Fibroblast of lung (primary cell): ENCODE measurements at regions not wholly inside any gene's neighbourhood (a gene's known extent, or its start where the extent isn't known, plus 50 kb on each side); places are given as distances from the start of the nearest gene placed in this dataset.
A peak's percentile ranks its signal among the peaks of the same experiment; 100 is the strongest.

Source experiments
- DNase-seq, 2 donors: peaks; one replicate each; pipeline versions ENCODE4 v3.0.0 to v3.0.0-alpha.2; 2010; ENCODE audit warnings: low read depth in 2 of 2
- H2AFZ ChIP-seq: 2 replicates; pipeline ENCODE4 v1.5.1; 2012; ENCODE audit warnings: low read length, control low read depth, inconsistent platforms
- H3K27ac ChIP-seq: 2 replicates; pipeline ENCODE4 v1.5.1; 2011; ENCODE audit warnings: low read length, control low read depth; ENCODE audit not compliant: insufficient read depth
- H3K27me3 ChIP-seq: 2 replicates; pipeline ENCODE4 v1.5.1; 2011; ENCODE audit warnings: mild to moderate bottlenecking, low read length; ENCODE audit not compliant: control insufficient read depth, insufficient read depth
- H3K36me3 ChIP-seq: 2 replicates; pipeline ENCODE4 v1.5.1; 2011; ENCODE audit warnings: low read length; ENCODE audit not compliant: control insufficient read depth, insufficient read depth
- H3K4me1 ChIP-seq: 2 replicates; pipeline ENCODE4 v1.5.1; 2011; ENCODE audit warnings: low read length; ENCODE audit not compliant: control insufficient read depth, insufficient read depth; ENCODE audit errors: extremely low read depth
- H3K4me2 ChIP-seq: 2 replicates; pipeline ENCODE4 v1.5.1; 2011; ENCODE audit warnings: low read length, control low read depth; ENCODE audit not compliant: insufficient read depth; ENCODE audit errors: extremely low read depth
- H3K4me3 ChIP-seq, 4 experiments: fragments of 200-600 bp in 1 of 4; sonication (generic) in 1 of 4; replicated peaks in 1 of 4; 2 replicates each; pipeline ENCODE4 v1.5.1; 2011 to 2016; ENCODE audit warnings: low read length in 4 of 4, low read depth in 3 of 4, mild to moderate bottlenecking in 3 of 4, control low read depth in 2 of 4, inconsistent platforms in 1 of 4, mixed read lengths in 1 of 4; ENCODE audit not compliant: insufficient read depth in 1 of 4; ENCODE audit errors: control extremely low read depth in 1 of 4
- H3K79me2 ChIP-seq: 2 replicates; pipeline ENCODE4 v1.5.1; 2012; ENCODE audit warnings: mild to moderate bottlenecking, low read length, inconsistent platforms; ENCODE audit not compliant: control insufficient read depth, insufficient read depth
- H3K9ac ChIP-seq: 2 replicates; pipeline ENCODE4 v1.5.1; 2011; ENCODE audit warnings: mild to moderate bottlenecking, low read length, control low read depth; ENCODE audit not compliant: insufficient read depth
- H3K9me3 ChIP-seq: 2 replicates; pipeline ENCODE4 v1.5.1; 2012; ENCODE audit warnings: low read depth, low read length; ENCODE audit not compliant: control insufficient read depth, insufficient read depth
- H4K20me1 ChIP-seq: 2 replicates; pipeline ENCODE4 v1.5.1; 2011; ENCODE audit warnings: low read length; ENCODE audit not compliant: control insufficient read depth, insufficient read depth; ENCODE audit errors: extremely low read depth
- EZH2 ChIP-seq: IDR thresholded peaks from 2 replicates; pipeline ENCODE4 v1.5.1; 2012; ENCODE audit warnings: low read length, control low read depth, mild to moderate bottlenecking; ENCODE audit errors: missing control alignments
- TF ChIP-seq, protein P1 (sequence below), 2 donors: IDR thresholded peaks in 1 of 2; conservative IDR thresholded peaks in 1 of 2; 1 replicate in 1 of 2; 2 replicates in 1 of 2; pipeline ENCODE4 v1.5.1; 2011 to 2012; ENCODE audit warnings: low read length in 2 of 2, control low read depth in 1 of 2, inconsistent platforms in 1 of 2, low read depth in 1 of 2, mild to moderate bottlenecking in 1 of 2

DNA sequence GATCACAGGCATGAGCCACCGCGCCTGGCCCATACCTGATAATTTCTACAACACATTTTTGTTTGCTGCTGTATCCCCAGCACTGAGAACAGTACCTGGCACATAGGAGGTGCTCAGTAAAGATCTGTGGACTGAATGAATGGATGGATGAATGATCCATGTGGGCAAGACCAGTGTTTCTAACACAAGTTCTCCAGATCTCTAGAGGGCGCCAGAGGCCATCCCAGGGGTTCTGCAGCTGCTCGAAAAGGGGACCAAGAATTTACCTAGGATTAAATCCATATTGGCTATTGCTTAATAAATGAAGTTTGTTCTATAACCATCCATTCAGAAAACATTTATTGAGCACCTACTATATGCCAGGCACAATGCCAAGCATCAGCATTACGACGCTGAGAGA, 167.7 kb downstream of the ACTL8 start:
- no peak overlapping the region for H2AFZ ChIP-seq
- H4K20me1 ChIP-seq = no peaks in the 10 kb centered on the region
- H3K4me1 ChIP-seq = no peaks in the 10 kb centered on the region
- H3K79me2 ChIP-seq = no peaks in the 10 kb centered on the region
- no peak overlapping the region for H3K9ac ChIP-seq
- no peak overlapping the region for H3K27ac ChIP-seq
- peak; percentile 11 to 15 for DNase-seq
- no peak overlapping the region for H3K4me2 ChIP-seq
- no peaks in the 10 kb centered on the region for H3K36me3 ChIP-seq
- H3K4me3 ChIP-seq = no peak overlapping the region
- H3K27me3 ChIP-seq = peaks cover 3% of the 10 kb centered on the region
- TF ChIP-seq, protein P1, sequence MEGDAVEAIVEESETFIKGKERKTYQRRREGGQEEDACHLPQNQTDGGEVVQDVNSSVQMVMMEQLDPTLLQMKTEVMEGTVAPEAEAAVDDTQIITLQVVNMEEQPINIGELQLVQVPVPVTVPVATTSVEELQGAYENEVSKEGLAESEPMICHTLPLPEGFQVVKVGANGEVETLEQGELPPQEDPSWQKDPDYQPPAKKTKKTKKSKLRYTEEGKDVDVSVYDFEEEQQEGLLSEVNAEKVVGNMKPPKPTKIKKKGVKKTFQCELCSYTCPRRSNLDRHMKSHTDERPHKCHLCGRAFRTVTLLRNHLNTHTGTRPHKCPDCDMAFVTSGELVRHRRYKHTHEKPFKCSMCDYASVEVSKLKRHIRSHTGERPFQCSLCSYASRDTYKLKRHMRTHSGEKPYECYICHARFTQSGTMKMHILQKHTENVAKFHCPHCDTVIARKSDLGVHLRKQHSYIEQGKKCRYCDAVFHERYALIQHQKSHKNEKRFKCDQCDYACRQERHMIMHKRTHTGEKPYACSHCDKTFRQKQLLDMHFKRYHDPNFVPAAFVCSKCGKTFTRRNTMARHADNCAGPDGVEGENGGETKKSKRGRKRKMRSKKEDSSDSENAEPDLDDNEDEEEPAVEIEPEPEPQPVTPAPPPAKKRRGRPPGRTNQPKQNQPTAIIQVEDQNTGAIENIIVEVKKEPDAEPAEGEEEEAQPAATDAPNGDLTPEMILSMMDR (conservative IDR thresholded peaks at IDR 0.05 in 1 of 2, IDR thresholded peaks at IDR 0.05 in 1 of 2; ENCODE audit: low read depth in 1 of 2, low read length in 2 of 2) = peak; percentile 41 to 50
- TF ChIP-seq EZH2 = no peak
- no peaks in the 10 kb centered on the region for H3K9me3 ChIP-seq

DNA sequence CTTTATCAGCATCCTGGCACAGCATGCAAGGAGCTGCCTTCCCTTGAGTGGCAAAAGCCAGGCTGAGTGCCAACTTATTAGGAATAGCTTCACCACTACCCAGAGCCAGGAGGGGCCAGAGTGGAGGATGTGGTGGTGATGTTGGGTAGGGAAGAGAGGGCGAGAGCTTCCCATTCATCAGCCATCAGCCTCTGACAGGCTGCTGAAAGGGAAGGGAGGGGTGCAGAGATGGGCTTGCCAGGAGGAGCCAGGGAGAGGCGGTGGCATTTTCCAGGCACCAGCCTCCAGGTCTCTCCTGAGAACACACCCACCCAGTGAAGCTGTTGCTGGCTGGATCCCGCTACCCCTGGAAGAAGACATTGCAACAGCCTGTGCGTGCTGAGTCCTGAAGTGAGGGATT, 168.5 kb downstream of the ACTL8 start:
- Histone ChIP-seq H2AFZ (no peak overlapping the region), H3K79me2 (no peaks in the 10 kb centered on the region), H3K36me3 (no peaks in the 10 kb centered on the region), H3K9ac (no peak overlapping the region), H3K27ac (no peak overlapping the region), H3K27me3 (peaks cover 3% of the 10 kb centered on the region), H3K4me2 (no peak overlapping the region), H3K4me1 (no peaks in the 10 kb centered on the region), H4K20me1 (no peaks in the 10 kb centered on the region), H3K9me3 (no peaks in the 10 kb centered on the region), H3K4me3 (no peak overlapping the region)
- DNase-seq = no peak
- TF ChIP-seq, protein P1 (conservative IDR thresholded peaks at IDR 0.05 in 1 of 2, IDR thresholded peaks at IDR 0.05 in 1 of 2; ENCODE audit: low read depth in 1 of 2, low read length in 2 of 2) = no peak
- TF ChIP-seq EZH2 = no peak

DNA sequence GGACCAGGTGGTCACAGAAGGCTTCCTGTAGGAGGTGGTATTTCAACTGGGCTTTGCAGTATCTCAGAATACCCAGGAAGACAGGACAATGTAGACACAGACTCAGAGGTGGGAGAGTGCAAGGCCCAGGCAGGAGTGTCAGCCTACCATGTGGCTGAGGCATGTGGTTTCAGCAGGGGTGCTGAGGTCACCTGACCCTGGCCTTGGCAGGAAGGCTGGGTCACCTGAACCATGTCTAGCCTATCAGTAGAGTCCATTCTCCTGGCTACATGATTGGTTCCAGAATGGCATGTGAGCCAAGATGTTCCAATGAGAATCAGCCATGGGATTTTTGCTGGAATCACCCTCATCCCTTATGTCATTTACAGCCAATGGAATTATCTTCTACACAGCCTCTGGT, 169.4 kb downstream of the ACTL8 start:
- peaks cover 3% of the 10 kb centered on the region for H3K27me3 ChIP-seq
- H3K4me2 ChIP-seq = no peak overlapping the region
- H3K27ac ChIP-seq = no peak overlapping the region
- H3K4me3 ChIP-seq = no peak overlapping the region
- no peak for DNase-seq
- H3K9ac ChIP-seq = no peak overlapping the region
- H3K79me2 ChIP-seq = no peaks in the 10 kb centered on the region
- H3K9me3 ChIP-seq = no peaks in the 10 kb centered on the region
- H4K20me1 ChIP-seq = no peaks in the 10 kb centered on the region
- no peaks in the 10 kb centered on the region for H3K36me3 ChIP-seq
- H3K4me1 ChIP-seq = no peaks in the 10 kb centered on the region
- H2AFZ ChIP-seq = no peak overlapping the region
- TF ChIP-seq EZH2 = no peak
- TF ChIP-seq, protein P1 (conservative IDR thresholded peaks at IDR 0.05 in 1 of 2, IDR thresholded peaks at IDR 0.05 in 1 of 2; ENCODE audit: low read depth in 1 of 2, low read length in 2 of 2) = no peak
